ENCODE measurements at regions not wholly inside any gene's neighbourhood (a gene's known extent, or its start where the extent isn't known, plus 50 kb on each side); places are given as distances from the start of the nearest gene placed in this dataset.
"Not testable (repeated sequence)": the region's sequence is repeated elsewhere in the genome, so short reads cannot be mapped to it uniquely, and the experiment has no call there.

DNA sequence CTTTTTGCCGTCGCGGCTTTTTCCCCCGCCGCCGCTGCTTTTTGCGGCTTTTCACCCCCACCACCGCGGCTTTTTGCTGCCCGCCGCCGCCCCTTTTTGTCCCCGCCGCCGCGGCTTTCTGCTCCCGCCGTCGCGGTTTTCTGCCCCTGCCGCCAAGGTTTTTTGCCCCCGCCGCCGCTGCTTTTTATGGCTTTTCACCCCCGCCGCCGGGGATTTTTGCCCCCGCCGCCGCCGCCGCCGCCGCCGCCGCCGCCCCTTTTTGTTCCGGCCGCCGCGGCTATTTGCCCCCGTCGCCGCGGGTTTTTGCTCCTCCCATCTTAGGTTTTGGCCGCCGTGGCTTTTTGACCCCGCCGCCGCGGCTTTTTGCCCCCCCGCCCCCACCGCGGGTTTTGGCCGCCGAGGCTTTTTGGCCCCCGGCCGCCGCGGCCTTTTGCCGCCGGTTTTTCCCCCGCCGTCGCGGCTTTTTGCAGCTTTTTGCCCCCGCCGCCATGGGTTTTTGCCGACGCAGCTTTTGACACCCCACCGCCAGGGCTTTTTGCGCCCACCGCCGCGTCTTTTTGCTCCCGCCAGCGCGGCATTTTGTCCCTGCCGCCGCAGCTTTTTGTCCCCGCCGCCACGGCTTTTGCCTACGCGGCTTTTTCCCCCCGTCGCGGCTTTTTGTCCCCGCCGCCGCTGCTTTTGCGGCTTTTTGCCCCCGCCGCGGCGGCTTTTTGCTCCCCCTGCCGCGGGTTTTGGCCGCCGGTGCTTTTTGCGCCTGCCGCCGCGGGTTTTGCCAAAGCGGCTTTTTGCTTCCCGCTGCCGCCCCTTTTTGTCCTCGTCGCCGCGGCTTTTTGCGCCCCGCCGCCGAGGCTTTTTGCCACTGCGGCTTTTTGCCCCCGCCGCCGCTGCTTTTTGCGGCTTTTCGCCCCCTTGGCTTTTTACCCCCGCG is 519.4 kb upstream of the WSB1 start:
- in situ Hi-C loops (cut with HindIII; ENCODE audit: low sequenced_read_pairs) = no loop called here
- no peak for DNase-seq (ENCODE audit: low read depth, low spot score)

DNA sequence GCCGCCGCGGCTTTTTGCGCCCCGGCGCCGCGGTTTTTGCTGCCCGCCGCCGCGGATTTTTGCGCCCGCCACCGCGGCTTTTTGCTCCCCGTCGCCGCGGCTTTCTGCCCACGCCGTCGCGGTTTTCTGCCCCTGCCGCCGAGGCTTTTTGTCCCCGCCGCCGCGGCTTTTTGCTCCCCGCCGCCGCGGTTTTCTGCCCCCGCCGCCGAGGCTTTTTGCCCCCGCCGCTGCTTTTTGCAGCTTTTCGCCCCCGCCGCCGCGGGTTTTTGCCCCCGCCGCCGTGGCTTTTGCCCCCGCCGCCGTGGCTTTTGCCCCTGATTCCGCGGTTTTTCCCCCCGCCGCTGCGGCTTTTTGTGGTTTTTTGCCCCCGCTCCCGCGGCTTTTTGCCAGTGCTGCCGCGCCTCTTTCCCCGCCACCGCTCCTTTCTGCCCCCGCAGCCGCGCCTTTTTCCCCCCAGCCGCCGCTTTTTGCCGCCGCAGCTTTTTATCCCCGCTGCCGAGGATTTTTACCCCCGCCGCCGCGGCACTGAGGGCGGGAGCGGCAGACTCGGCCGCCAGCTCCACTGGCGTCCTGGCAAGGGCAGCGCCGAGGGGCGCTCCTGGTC is 518.6 kb upstream of the WSB1 start:
- no peak overlapping the region for H3K4me3 ChIP-seq (ENCODE audit: low read depth, low read length)
- in situ Hi-C loops (cut with HindIII; ENCODE audit: low sequenced_read_pairs) = no loop called here
- no peak for DNase-seq (ENCODE audit: low read depth, low spot score)
- TF ChIP-seq, protein P1, sequence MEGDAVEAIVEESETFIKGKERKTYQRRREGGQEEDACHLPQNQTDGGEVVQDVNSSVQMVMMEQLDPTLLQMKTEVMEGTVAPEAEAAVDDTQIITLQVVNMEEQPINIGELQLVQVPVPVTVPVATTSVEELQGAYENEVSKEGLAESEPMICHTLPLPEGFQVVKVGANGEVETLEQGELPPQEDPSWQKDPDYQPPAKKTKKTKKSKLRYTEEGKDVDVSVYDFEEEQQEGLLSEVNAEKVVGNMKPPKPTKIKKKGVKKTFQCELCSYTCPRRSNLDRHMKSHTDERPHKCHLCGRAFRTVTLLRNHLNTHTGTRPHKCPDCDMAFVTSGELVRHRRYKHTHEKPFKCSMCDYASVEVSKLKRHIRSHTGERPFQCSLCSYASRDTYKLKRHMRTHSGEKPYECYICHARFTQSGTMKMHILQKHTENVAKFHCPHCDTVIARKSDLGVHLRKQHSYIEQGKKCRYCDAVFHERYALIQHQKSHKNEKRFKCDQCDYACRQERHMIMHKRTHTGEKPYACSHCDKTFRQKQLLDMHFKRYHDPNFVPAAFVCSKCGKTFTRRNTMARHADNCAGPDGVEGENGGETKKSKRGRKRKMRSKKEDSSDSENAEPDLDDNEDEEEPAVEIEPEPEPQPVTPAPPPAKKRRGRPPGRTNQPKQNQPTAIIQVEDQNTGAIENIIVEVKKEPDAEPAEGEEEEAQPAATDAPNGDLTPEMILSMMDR (IDR thresholded peaks at IDR 0.05; ENCODE audit: low read depth, low read length) = no peak

More for the DNA sequence above, 519.4 kb upstream of the WSB1 start:
- TF ChIP-seq, protein P1 (IDR thresholded peaks at IDR 0.05; ENCODE audit: low read depth, low read length) = no peak
- H3K4me3 ChIP-seq (ENCODE audit: low read depth, low read length) = no peak overlapping the region

DNA sequence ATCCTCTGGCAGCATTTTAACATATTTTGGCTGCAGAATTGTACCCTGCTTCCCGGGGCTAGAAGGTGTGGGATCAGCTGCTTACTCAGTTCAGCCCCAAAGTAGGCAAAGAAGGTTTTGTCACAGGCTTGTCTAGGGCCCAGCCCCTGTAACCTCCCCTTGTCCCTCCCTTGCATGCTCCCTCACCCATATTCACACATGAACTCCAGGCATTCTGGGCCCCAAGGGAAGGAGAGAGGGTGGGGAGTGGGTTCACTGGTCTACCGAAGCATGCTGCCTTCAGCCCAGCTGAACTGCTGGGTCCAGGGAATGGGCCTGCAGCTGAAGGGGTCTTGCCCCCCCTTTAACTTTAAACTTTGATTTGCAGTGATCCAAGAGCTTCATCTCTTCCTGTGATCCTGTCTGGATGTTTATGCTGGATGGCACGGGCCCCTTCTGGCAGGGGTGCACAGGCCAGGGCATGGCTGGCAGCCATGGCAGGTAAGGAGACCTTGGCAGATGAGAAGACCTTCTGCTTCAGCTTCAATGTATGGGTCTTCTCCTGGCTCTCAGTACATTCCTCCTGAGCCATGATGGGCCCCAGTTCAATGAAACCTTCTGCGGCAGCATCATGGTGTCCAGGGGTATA is 513.6 kb upstream of the WSB1 start:
- DNase-seq (ENCODE audit: low read depth, low spot score); H3K4me3 ChIP-seq (ENCODE audit: low read depth, low read length); in situ Hi-C loops (cut with HindIII; ENCODE audit: low sequenced_read_pairs): not testable (repeated sequence)

DNA sequence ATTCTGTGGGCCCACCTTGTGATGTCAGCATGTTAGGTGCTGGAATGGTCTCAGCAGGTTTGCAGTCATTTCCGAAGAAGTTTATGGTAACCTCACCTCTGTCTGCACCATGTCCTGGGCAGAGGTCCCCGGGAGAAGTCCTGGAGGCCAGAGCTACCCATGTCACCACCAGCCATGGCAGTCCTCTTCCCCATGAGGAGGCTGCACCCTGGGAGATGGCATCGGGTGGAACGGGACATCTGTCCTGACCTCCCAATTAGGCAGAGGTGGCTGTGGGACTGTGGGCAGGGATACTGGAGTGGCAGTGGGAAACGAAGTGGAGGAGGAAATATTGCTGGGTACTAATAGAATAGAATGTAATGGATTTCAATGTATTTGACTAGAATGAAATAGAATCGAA is 511.8 kb upstream of the WSB1 start:
- H3K4me3 ChIP-seq (ENCODE audit: low read depth, low read length) = no peak overlapping the region
- in situ Hi-C loops (cut with HindIII; ENCODE audit: low sequenced_read_pairs) = no loop called here
- no peak for DNase-seq (ENCODE audit: low read depth, low spot score)
- TF ChIP-seq, protein P1 (IDR thresholded peaks at IDR 0.05; ENCODE audit: low read depth, low read length) = no peak

DNA sequence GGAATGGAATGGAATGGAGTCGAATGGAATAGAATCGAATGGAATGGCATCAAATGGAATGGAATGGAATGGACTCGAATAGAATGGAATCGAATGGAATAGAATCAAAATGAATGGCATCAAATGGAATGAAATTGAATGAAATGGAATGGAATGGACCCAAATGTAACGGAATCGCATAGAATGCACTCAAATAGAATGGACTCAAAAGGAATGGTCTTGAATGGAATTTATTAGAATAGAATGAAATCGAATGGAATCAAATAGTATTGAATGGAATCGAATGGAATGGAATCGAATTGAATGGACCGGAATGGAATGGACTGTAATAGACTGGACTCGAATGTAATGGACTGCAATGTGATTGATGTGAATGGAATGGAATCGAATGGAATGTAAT is 501.4 kb upstream of the WSB1 start:
- H3K4me3 ChIP-seq (ENCODE audit: low read depth, low read length) = no peak overlapping the region
- DNase-seq (ENCODE audit: low read depth, low spot score) = peak; percentile 66
- in situ Hi-C loops (cut with HindIII; ENCODE audit: low sequenced_read_pairs) = no loop called here
- TF ChIP-seq, protein P1 (IDR thresholded peaks at IDR 0.05; ENCODE audit: low read depth, low read length) = no peak

DNA sequence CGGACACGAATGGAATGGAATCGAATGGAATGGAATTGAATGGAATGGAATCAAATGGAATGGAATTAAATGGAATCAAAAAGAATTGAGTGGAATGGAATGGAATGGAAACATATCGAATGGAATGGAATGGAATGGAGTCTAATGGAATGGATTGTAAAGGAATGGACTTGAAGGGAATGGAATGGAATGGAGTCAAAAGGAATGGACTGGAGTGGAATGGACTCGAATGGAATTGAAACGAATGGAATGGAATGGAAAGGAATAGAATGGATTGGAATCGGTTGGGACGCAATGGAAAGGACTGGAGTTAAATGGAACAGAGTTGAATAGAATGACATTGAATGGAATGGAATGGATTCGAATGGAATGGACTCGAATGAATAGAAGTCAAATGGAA is 486.9 kb upstream of the WSB1 start:
- in situ Hi-C loops (cut with HindIII; ENCODE audit: low sequenced_read_pairs) = no loop called here
- TF ChIP-seq, protein P1 (IDR thresholded peaks at IDR 0.05; ENCODE audit: low read depth, low read length) = no peak
- H3K4me3 ChIP-seq (ENCODE audit: low read depth, low read length) = no peak overlapping the region
- no peak for DNase-seq (ENCODE audit: low read depth, low spot score)

DNA sequence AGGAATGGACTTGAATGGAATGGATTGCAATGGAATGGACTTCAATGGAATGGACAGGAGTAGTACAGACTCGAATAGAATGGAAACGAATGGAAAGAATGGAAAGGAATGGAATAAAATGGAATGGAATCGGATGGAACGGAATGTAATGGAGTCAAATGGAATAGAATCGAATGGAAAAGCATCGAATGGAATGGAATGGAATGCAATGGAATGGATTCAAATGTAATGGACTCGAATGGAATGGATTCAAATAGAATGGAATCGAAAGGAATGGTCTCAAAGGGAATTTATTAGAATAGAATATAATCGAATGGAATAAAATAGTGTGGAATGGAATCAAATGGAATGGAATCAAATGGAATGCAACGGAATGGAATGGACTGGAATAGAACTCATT is 484.9 kb upstream of the WSB1 start:
- DNase-seq (ENCODE audit: low read depth, low spot score) = peak; percentile 26
- no peak overlapping the region for H3K4me3 ChIP-seq (ENCODE audit: low read depth, low read length)
- in situ Hi-C loops (cut with HindIII; ENCODE audit: low sequenced_read_pairs) = no loop called here
- TF ChIP-seq, protein P1 (IDR thresholded peaks at IDR 0.05; ENCODE audit: low read depth, low read length) = no peak

All from astrocyte of the spinal cord (primary cell).